NCI-H82 (cell line): ENCODE measurements at regions not wholly inside any gene's neighbourhood (a gene's known extent, or its start where the extent isn't known, plus 50 kb on each side); places are given as distances from the start of the nearest gene placed in this dataset.

Experiments used
- DNase-seq: peaks from one replicate; lab custom pipeline; 2025; lab: John Stamatoyannopoulos, UW

GRCh38 chr10:34868589-34868988, 53.5 kb upstream of the PARD3 start:
- no peak for DNase-seq

- peak; percentile 59 for DNase-seq
Measured at GRCh38 chr10:34866848-34867247, 51.8 kb upstream of the PARD3 start.
